ENCODE measurements at regions not wholly inside any gene's neighbourhood (a gene's known extent, or its start where the extent isn't known, plus 50 kb on each side); places are given as distances from the start of the nearest gene placed in this dataset.
"Not testable (repeated sequence)": the region's sequence is repeated elsewhere in the genome, so short reads cannot be mapped to it uniquely, and the experiment has no call there.

DNA sequence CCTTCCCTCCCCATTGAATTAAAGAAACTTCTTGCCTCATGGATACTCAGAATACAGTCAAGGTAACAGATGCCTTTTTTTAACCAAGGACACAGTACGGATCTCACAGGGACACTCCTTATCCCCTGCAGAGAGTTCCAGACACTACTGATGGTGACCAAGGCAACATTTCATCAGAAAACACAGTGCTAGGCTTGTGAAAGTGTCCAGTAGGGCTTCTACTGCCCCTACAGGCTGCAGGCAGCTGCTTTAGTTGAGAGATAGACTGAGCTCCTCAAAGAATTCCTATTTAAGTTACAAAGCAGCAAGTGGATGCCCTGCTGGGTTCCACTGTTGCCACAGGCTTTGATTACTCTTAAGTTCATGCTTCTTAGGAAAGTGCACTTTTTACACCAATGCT, 2137.8 kb upstream of the DEFB115 start:
- DNase-seq (ENCODE audit: low read depth in 2 of 2) = not testable (repeated sequence)

DNA sequence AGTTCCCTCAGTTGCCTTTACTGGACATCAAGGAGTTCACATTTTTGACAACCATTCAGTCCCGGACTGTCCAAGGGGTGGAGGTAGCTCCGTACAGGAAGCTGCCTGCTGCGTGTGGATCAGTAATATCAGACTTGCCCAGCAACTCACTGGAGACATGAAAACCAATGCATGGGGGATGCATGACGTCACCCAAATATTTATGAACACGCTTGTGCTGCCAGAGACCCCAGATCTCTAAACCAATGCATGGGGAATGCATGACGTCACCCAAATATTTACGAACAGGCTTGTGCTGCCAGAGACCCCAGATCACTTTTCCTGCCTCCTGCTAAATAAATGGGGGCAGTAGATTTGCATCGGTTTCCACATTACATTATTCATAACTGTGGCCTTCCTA, 2137.4 kb upstream of the DEFB115 start:
- DNase-seq (ENCODE audit: low read depth in 2 of 2) = not testable (repeated sequence)

GRCh38 chr20:29120575-29120974, 2136.9 kb upstream of the DEFB115 start:
- not testable (repeated sequence) for DNase-seq (ENCODE audit: low read depth in 2 of 2)

DNA sequence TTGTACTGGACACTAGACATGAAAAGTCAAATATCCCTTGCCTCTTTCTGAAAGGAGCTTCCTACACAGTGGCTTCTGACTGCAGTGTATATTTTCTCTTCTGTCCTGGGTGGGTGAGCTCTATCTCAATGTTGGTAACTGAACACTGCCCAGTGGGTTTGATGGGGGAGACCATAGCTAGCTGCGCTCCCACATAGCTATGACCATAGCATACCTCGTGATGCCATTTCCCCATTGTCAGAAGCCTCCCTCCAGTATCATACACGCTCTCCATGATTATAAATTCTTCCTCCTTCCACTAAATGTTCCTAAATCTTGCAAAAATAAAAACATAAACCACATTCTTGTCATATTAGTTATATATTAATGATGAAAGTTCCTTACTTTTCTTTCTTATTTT, 2134.7 kb upstream of the DEFB115 start:
- DNase-seq (ENCODE audit: low read depth in 2 of 2) = not testable (repeated sequence)

- DNase-seq (ENCODE audit: low read depth in 2 of 2) = no peak
Observed at GRCh38 chr20:29123861-29124260, 2133.6 kb upstream of the DEFB115 start.
